Neural cell (in vitro differentiated cells): ENCODE measurements at regions not wholly inside any gene's neighbourhood (a gene's known extent, or its start where the extent isn't known, plus 50 kb on each side); places are given as distances from the start of the nearest gene placed in this dataset.

Experiments
- H2AFZ ChIP-seq: fragments of 200-600, 300-800 bp; sonication (generic), shearing (Covaris generic); 2 replicates; pipeline ENCODE4 v1.6.0; 2014; ENCODE audit warnings: low read depth, mild to moderate bottlenecking, antibody characterized with exemption, low read length, moderate library complexity
- H3F3A ChIP-seq: fragments of 200-600 bp; shearing (Covaris generic); 2 replicates; pipeline ENCODE4 v1.6.1; 2016; ENCODE audit warnings: mild to moderate bottlenecking, moderate library complexity, mixed read lengths, antibody characterized with exemption, low read length; ENCODE audit not compliant: insufficient read depth, poor library complexity, severe bottlenecking
- H3K27ac ChIP-seq: fragments of 200-600, 300-800 bp; sonication (generic), shearing (Covaris generic); 2 replicates; pipeline ENCODE4 v1.5.1; 2014; ENCODE audit warnings: mild to moderate bottlenecking, low read length, moderate library complexity
- H3K27me3 ChIP-seq: fragments of 300-800, 200-600 bp; sonication (generic), shearing (Covaris generic); 2 replicates; pipeline ENCODE4 v1.6.0; 2014; ENCODE audit warnings: mild to moderate bottlenecking, low read depth, low read length, moderate library complexity; ENCODE audit not compliant: insufficient read depth
- H3K36me3 ChIP-seq: fragments of 300-800, 200-600 bp; sonication (generic), shearing (Covaris generic); 2 replicates; pipeline ENCODE4 v1.5.1; 2014; ENCODE audit warnings: mild to moderate bottlenecking, antibody characterized with exemption, low read length, moderate library complexity; ENCODE audit not compliant: insufficient read depth
- H3K4me2 ChIP-seq: fragments of 300-800, 200-600 bp; sonication (generic), shearing (Covaris generic); 2 replicates; pipeline ENCODE4 v1.6.0; 2014; ENCODE audit warnings: mild to moderate bottlenecking, low read length
- H3K4me3 ChIP-seq: fragments of 300-800, 200-600 bp; sonication (generic), shearing (Covaris generic); 2 replicates; pipeline ENCODE4 v1.5.1; 2014; ENCODE audit warnings: mild to moderate bottlenecking, low read length, moderate library complexity
- H3K79me2 ChIP-seq: fragments of 200-600 bp; shearing (Covaris generic); replicated peaks from 2 replicates; pipeline ENCODE4 v1.6.0; 2014; ENCODE audit warnings: mild to moderate bottlenecking, low read length, moderate library complexity; ENCODE audit not compliant: insufficient read depth
- H3K9ac ChIP-seq: fragments of 300-800, 200-600 bp; sonication (generic), shearing (Covaris generic); 2 replicates; pipeline ENCODE4 v1.6.1; 2016; ENCODE audit warnings: mild to moderate bottlenecking, low read length, mixed read lengths
- H3K9me2 ChIP-seq: fragments of 200-600 bp; shearing (Covaris generic); 2 replicates; pipeline ENCODE4 v1.6.1; 2016; ENCODE audit warnings: mild to moderate bottlenecking, low read length, mixed read lengths; ENCODE audit not compliant: insufficient read depth
- H3K9me3 ChIP-seq: fragments of 200-600, 300-800 bp; sonication (generic), shearing (Covaris generic); 2 replicates; pipeline ENCODE4 v1.6.1; 2016; ENCODE audit warnings: mild to moderate bottlenecking, mixed run types, low read length, moderate library complexity, mixed read lengths
- H4K20me1 ChIP-seq: fragments of 200-600 bp; shearing (Covaris generic); 2 replicates; pipeline ENCODE4 v1.6.1; 2016; ENCODE audit warnings: mild to moderate bottlenecking, mixed run types; ENCODE audit not compliant: insufficient read depth
- CTCF ChIP-seq: fragments of 450-650 bp; IDR thresholded peaks from 2 replicates; pipeline ENCODE4 v1.5.1; 2014; ENCODE audit warnings: antibody characterized with exemption, mild to moderate bottlenecking, moderate library complexity; ENCODE audit not compliant: poor library complexity, severe bottlenecking
- EP300 ChIP-seq: fragments of 450-650 bp; conservative IDR thresholded peaks from 2 replicates; pipeline ENCODE4 v1.6.1; 2014; ENCODE audit warnings: antibody characterized with exemption, mild to moderate bottlenecking, moderate library complexity; ENCODE audit not compliant: poor library complexity, severe bottlenecking
- EZH2 ChIP-seq: fragments of 200-600, 300-800 bp; shearing (Covaris generic), sonication (generic); IDR thresholded peaks from 2 replicates; pipeline ENCODE4 v1.6.1; 2014; ENCODE audit warnings: antibody characterized with exemption, low read length, borderline replicate concordance, mild to moderate bottlenecking; ENCODE audit not compliant: insufficient read depth, poor library complexity, severe bottlenecking
- MXI1 ChIP-seq: fragments of 450-650 bp; conservative IDR thresholded peaks from 2 replicates; pipeline ENCODE4 v1.6.1; 2014; ENCODE audit warnings: antibody characterized with exemption, mild to moderate bottlenecking; ENCODE audit not compliant: poor library complexity, severe bottlenecking
- POLR2AphosphoS5 ChIP-seq: IDR thresholded peaks from 2 replicates; pipeline ENCODE4 v1.6.1; 2012
- RAD21 ChIP-seq: fragments of 450-650 bp; conservative IDR thresholded peaks from 2 replicates; pipeline ENCODE4 v1.6.1; 2014; ENCODE audit warnings: antibody characterized with exemption, mild to moderate bottlenecking, moderate library complexity
- REST ChIP-seq: IDR thresholded peaks from 2 replicates; pipeline ENCODE4 v1.6.1; 2012; ENCODE audit warnings: borderline replicate concordance
- SMC3 ChIP-seq: fragments of 450-650 bp; conservative IDR thresholded peaks from 2 replicates; pipeline ENCODE4 v1.6.1; 2014; ENCODE audit warnings: antibody characterized with exemption, mild to moderate bottlenecking, moderate library complexity; ENCODE audit not compliant: poor library complexity
- TAF1 ChIP-seq: IDR thresholded peaks from 2 replicates; pipeline ENCODE4 v1.6.1; 2012; ENCODE audit warnings: low read depth

- H4K20me1 ChIP-seq = no peaks in the 10 kb centered on the region
- H3K9ac ChIP-seq = no peak overlapping the region
- H3F3A ChIP-seq = no peaks in the 10 kb centered on the region
- no peak overlapping the region for H2AFZ ChIP-seq
- no peak overlapping the region for H3K27ac ChIP-seq
- no peak for TF ChIP-seq RAD21
- TF ChIP-seq SMC3 = no peak
- TF ChIP-seq TAF1 = no peak
- TF ChIP-seq EZH2 = no peak
- no peak for TF ChIP-seq REST
- no peak for TF ChIP-seq MXI1
- TF ChIP-seq POLR2AphosphoS5 = no peak
- no peak for TF ChIP-seq CTCF
- no peak for TF ChIP-seq EP300
- H3K9me3 ChIP-seq = peaks cover 5% of the 10 kb centered on the region
- no peaks in the 10 kb centered on the region for H3K27me3 ChIP-seq
- no peaks in the 10 kb centered on the region for H3K36me3 ChIP-seq
- H3K79me2 ChIP-seq = no peaks in the 10 kb centered on the region
- no peak overlapping the region for H3K4me3 ChIP-seq
- H3K4me2 ChIP-seq = no peak overlapping the region
- no peaks in the 10 kb centered on the region for H3K9me2 ChIP-seq
Measured at GRCh38 chr1:3963554-3963953, 63.5 kb upstream of the C1orf174 start.

- TF ChIP-seq POLR2AphosphoS5 (no peak), EZH2 (no peak), TAF1 (no peak), SMC3 (no peak), MXI1 (no peak), CTCF (no peak), EP300 (no peak), REST (no peak), RAD21 (no peak)
Measured at GRCh38 chr1:3965693-3966092, 65.6 kb upstream of the C1orf174 start.

More at GRCh38 chr1:3965693-3966092, 65.6 kb upstream of the C1orf174 start:
- peaks cover 5% of the 10 kb centered on the region for H3K9me3 ChIP-seq
- no peaks in the 10 kb centered on the region for H3K27me3 ChIP-seq
- H3K79me2 ChIP-seq = no peaks in the 10 kb centered on the region
- H3F3A ChIP-seq = no peaks in the 10 kb centered on the region
- H2AFZ ChIP-seq = no peak overlapping the region
- H3K4me3 ChIP-seq = no peak overlapping the region
- no peak overlapping the region for H3K27ac ChIP-seq
- H3K4me2 ChIP-seq = no peak overlapping the region
- no peaks in the 10 kb centered on the region for H3K36me3 ChIP-seq
- no peaks in the 10 kb centered on the region for H3K9me2 ChIP-seq
- no peak overlapping the region for H3K9ac ChIP-seq
- H4K20me1 ChIP-seq = no peaks in the 10 kb centered on the region
